Keratinocyte (primary cell): ENCODE measurements at regions not wholly inside any gene's neighbourhood (a gene's known extent, or its start where the extent isn't known, plus 50 kb on each side); places are given as distances from the start of the nearest gene placed in this dataset.

ENCODE experiments used
- CTCF ChIP-seq, 3 experiments: IDR thresholded peaks in 1 of 3; conservative IDR thresholded peaks in 1 of 3; optimal IDR thresholded peaks in 1 of 3; 2 replicates in 2 of 3; 3 replicates in 1 of 3; pipeline versions ENCODE3 to v1.5.1; 2011; ENCODE audit warnings: low read length in 3 of 3, mild to moderate bottlenecking in 3 of 3, moderate library complexity in 2 of 3, control low read depth in 1 of 3, inconsistent platforms in 1 of 3; ENCODE audit not compliant: insufficient read depth in 2 of 3; ENCODE audit errors: extremely low read depth in 1 of 3
- EZH2 ChIP-seq: IDR thresholded peaks from one replicate; pipeline ENCODE4 v1.6.1; 2012; ENCODE audit warnings: inconsistent platforms, mild to moderate bottlenecking, low read length, moderate library complexity

- TF ChIP-seq CTCF (optimal IDR thresholded peaks at IDR 0.05 in 1 of 3, IDR thresholded peaks at IDR 0.05 in 1 of 3, conservative IDR thresholded peaks at IDR 0.05 in 1 of 3; ENCODE audit: extremely low read depth in 1 of 3, insufficient read depth in 2 of 3, low read length in 3 of 3) (no peak), EZH2 (no peak)
These were observed 199.7 kb upstream of the ASIC2 start for GRCh38 chr17:33492731-33493265.
